WERI-Rb-1 (cell line): ENCODE measurements at regions not wholly inside any gene's neighbourhood (a gene's known extent, or its start where the extent isn't known, plus 50 kb on each side); places are given as distances from the start of the nearest gene placed in this dataset.
A peak's percentile ranks its signal among the peaks of the same experiment; 100 is the strongest.

ENCODE experiments used
- DNase-seq: peaks from one replicate; pipeline ENCODE4 v3.0.0-alpha.2; 2020
- H3K27ac ChIP-seq: fragments of 250-450 bp; sonication (Bioruptor Pico); 2 replicates; pipeline ENCODE4 v1.5.1; 2020; ENCODE audit warnings: mild to moderate bottlenecking, moderate library complexity
- H3K27me3 ChIP-seq: fragments of 250-450 bp; sonication (Bioruptor Pico); 2 replicates; pipeline ENCODE4 v1.5.1; 2021; ENCODE audit warnings: mild to moderate bottlenecking, low read depth, moderate library complexity; ENCODE audit not compliant: insufficient read depth, severe bottlenecking
- H3K36me3 ChIP-seq: fragments of 250-450 bp; sonication (Bioruptor Pico); 2 replicates; pipeline ENCODE4 v1.5.1; 2020; ENCODE audit warnings: mild to moderate bottlenecking, moderate library complexity
- H3K4me3 ChIP-seq: 2 replicates; pipeline ENCODE4 v1.5.1; 2011; ENCODE audit warnings: low read depth, mild to moderate bottlenecking, control low read depth, low read length
- H3K9me3 ChIP-seq: fragments of 250-450 bp; sonication (Bioruptor Pico); 2 replicates; pipeline ENCODE4 v1.5.1; 2021; ENCODE audit warnings: mild to moderate bottlenecking, moderate library complexity; ENCODE audit not compliant: severe bottlenecking
- TF ChIP-seq, protein P1 (sequence below): IDR thresholded peaks from 2 replicates; pipeline ENCODE4 v1.5.1; 2011; ENCODE audit warnings: low read depth, mild to moderate bottlenecking, control low read depth, inconsistent platforms, low read length

GRCh38 chr1:87705233-87705632 lies 376.6 kb downstream of the LMO4 start:
- Histone ChIP-seq H3K27ac (no peak overlapping the region), H3K9me3 (peaks cover 5% of the 10 kb centered on the region), H3K4me3 (no peak overlapping the region), H3K27me3 (no peaks in the 10 kb centered on the region), H3K36me3 (no peaks in the 10 kb centered on the region)
- DNase-seq = no peak
- TF ChIP-seq, protein P1, sequence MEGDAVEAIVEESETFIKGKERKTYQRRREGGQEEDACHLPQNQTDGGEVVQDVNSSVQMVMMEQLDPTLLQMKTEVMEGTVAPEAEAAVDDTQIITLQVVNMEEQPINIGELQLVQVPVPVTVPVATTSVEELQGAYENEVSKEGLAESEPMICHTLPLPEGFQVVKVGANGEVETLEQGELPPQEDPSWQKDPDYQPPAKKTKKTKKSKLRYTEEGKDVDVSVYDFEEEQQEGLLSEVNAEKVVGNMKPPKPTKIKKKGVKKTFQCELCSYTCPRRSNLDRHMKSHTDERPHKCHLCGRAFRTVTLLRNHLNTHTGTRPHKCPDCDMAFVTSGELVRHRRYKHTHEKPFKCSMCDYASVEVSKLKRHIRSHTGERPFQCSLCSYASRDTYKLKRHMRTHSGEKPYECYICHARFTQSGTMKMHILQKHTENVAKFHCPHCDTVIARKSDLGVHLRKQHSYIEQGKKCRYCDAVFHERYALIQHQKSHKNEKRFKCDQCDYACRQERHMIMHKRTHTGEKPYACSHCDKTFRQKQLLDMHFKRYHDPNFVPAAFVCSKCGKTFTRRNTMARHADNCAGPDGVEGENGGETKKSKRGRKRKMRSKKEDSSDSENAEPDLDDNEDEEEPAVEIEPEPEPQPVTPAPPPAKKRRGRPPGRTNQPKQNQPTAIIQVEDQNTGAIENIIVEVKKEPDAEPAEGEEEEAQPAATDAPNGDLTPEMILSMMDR = no peak

DNA sequence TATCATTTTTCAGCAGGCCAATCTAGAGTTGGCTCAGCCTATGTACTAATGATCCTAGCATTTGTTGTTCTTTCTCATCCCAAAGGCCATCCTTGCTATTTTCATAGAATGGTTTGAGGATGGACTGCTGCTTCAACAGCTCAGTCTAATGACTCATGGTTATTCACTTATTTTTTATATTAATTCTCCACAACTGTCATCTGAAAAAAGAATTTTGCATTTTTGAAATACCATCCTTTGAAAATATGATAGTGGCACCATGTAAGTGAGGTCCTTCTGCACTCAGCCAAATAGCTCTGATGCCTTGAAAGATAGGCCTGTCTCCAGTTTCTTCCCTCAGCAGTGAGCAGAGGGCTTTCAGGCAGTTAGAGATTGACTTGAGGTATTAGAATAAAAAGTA lies 377.5 kb downstream of the LMO4 start:
- Histone ChIP-seq H3K27me3 (no peaks in the 10 kb centered on the region), H3K27ac (no peak overlapping the region), H3K36me3 (no peaks in the 10 kb centered on the region), H3K4me3 (no peak overlapping the region), H3K9me3 (peaks cover 5% of the 10 kb centered on the region)
- TF ChIP-seq, protein P1 = no peak
- DNase-seq = no peak

DNA sequence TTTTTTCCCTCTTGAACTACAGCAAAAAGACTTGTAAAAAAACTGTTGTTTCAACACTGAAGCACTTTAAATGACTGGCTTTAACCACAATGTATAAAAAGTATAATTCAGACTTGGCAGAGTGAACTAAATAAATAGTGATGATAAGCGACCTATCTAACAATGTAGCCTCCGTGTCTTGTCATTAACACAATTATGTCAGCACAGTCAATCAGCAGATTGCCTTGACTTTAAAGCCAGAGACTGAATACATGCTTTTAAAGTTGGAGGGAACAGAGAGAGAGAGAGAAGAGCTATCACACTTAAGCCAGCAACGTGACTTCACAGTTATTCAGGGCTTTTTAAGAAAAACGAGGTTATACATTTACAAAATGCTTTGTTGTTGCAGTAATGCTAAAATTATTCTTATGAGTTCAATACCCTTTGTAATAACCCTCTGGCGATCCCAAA lies 378.1 kb downstream of the LMO4 start:
- TF ChIP-seq, protein P1 = no peak
- H3K36me3 ChIP-seq = no peaks in the 10 kb centered on the region
- no peak overlapping the region for H3K27ac ChIP-seq
- no peak overlapping the region for H3K4me3 ChIP-seq
- no peak for DNase-seq
- H3K9me3 ChIP-seq = peaks cover 5% of the 10 kb centered on the region
- no peaks in the 10 kb centered on the region for H3K27me3 ChIP-seq

DNA sequence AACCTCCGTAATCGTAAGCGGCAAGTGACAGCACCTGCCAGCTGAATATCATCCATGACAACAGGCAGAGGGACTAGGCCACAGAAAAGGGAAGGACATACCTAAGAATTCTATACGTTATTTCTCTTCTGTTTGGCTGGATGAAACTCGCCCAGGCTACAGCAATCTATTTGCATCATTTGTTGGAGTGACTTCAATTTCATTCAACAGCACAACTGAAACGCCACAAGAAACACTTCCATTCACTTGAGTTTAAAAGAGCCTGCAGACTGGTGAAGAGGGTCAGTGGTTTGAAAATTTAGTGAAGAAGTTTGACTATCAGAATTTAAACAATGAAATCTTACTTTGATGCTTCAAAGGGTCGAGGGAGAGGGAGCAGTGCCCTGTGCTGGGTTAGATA lies 378.7 kb downstream of the LMO4 start:
- H3K4me3 ChIP-seq = no peak overlapping the region
- H3K9me3 ChIP-seq = peaks cover 5% of the 10 kb centered on the region
- no peak overlapping the region for H3K27ac ChIP-seq
- TF ChIP-seq, protein P1 = no peak
- no peaks in the 10 kb centered on the region for H3K36me3 ChIP-seq
- no peak for DNase-seq
- H3K27me3 ChIP-seq = no peaks in the 10 kb centered on the region

DNA sequence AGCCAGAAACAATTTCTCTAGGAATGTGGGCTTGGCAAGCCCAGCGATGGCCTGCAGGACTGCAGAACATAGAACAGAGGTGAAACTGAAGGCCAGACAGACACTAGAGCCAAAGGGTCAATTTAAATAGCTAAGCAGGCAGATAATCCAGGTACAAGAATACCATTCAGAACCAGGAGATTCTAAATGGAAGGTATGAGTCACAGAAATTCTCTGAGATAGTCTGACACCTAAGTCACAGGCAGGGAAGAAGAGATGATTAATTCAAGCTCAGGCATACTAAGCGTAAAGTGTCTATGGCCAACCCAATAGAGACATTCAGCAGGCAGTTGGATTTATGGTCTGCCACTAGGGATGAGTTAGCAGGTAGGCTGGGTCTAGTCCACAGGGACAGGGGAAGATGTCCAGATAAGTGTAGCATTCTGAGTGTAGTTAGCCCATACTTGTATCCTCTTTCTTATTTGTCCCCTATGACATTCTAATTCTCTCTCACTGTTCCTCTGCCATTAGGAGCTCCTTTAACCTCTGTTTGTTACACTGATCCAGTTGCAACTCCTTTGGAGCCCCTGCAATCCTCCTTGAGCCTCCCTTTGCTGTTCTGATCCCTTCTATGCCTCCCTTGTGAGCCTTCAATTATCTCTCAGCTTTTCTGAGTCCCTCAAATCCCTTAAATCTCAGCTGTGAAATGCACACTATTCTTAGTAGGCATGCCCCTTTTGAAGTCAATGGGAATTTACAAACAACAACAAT lies 383.8 kb downstream of the LMO4 start:
- DNase-seq = peak; percentile 12
- TF ChIP-seq, protein P1 = no peak

DNA sequence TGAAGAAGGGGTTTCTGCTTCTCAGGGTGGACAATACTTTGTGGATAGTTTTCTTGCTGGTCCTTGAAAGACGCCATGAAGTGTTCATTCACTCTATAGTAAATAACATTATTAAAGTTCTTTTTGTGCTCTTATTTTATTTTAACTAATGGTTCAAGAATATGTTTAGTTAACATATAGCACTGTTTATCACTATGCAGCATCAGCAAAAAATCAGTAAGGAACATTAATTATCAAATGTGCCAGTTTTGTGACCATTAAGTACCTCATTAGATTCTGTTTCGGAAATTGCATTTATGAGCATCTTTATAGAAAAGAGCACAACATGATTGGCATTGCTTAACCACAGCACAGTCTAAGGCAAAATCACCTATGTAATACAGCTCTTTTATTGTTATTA lies 385.6 kb downstream of the LMO4 start:
- no peaks in the 10 kb centered on the region for H3K27me3 ChIP-seq
- no peaks in the 10 kb centered on the region for H3K36me3 ChIP-seq
- DNase-seq = no peak
- no peak overlapping the region for H3K4me3 ChIP-seq
- no peaks in the 10 kb centered on the region for H3K9me3 ChIP-seq
- TF ChIP-seq, protein P1 = no peak
- H3K27ac ChIP-seq = no peak overlapping the region

More for the DNA sequence above, 383.8 kb downstream of the LMO4 start:
- Histone ChIP-seq H3K27me3 (no peaks in the 10 kb centered on the region), H3K27ac (no peak overlapping the region), H3K4me3 (no peak overlapping the region), H3K36me3 (no peaks in the 10 kb centered on the region), H3K9me3 (no peaks in the 10 kb centered on the region)
